Endodermal cell (in vitro differentiated cells): ENCODE measurements at regions not wholly inside any gene's neighbourhood (a gene's known extent, or its start where the extent isn't known, plus 50 kb on each side); places are given as distances from the start of the nearest gene placed in this dataset.

Experiments used
- DNase-seq: peaks from one replicate; pipeline ENCODE4 v3.0.0-alpha.2; 2017
- H3K27ac ChIP-seq: 2 replicates; pipeline ENCODE4 v1.5.1; 2013; ENCODE audit warnings: mild to moderate bottlenecking, low read depth, low read length, moderate library complexity
- H3K27me3 ChIP-seq: 2 replicates; pipeline ENCODE4 v1.6.1; 2013; ENCODE audit warnings: mild to moderate bottlenecking, low read length, moderate library complexity; ENCODE audit not compliant: insufficient read depth, control insufficient read depth, poor library complexity, severe bottlenecking
- H3K36me3 ChIP-seq: 2 replicates; pipeline ENCODE4 v1.7.0; 2013; ENCODE audit warnings: mild to moderate bottlenecking, low read length, moderate library complexity; ENCODE audit not compliant: control insufficient read depth, insufficient read depth
- H3K4me1 ChIP-seq: one replicate; pipeline ENCODE4 v1.7.0; 2013; ENCODE audit warnings: low read length; ENCODE audit not compliant: control insufficient read depth, insufficient read depth
- H3K4me3 ChIP-seq: 2 replicates; pipeline ENCODE4 v1.5.1; 2013; ENCODE audit warnings: mild to moderate bottlenecking, low read length, moderate library complexity
- H3K9ac ChIP-seq: 2 replicates; pipeline ENCODE4 v1.6.1; 2013; ENCODE audit warnings: mild to moderate bottlenecking, low read length, moderate library complexity; ENCODE audit not compliant: poor library complexity, severe bottlenecking; ENCODE audit errors: extremely low read depth
- H3K9me3 ChIP-seq: 2 replicates; pipeline ENCODE4 v1.6.1; 2013; ENCODE audit warnings: mild to moderate bottlenecking, low read length, moderate library complexity; ENCODE audit not compliant: control insufficient read depth
- H3K27ac Mint-ChIP-seq: 2 replicates; pipeline ENCODE4 v1.8.0; 2020; ENCODE audit warnings: mixed read lengths
- H3K27me3 Mint-ChIP-seq: 2 replicates; pipeline ENCODE4 v1.8.0; 2021; ENCODE audit warnings: mild to moderate bottlenecking, mixed read lengths; ENCODE audit not compliant: insufficient read depth
- H3K36me3 Mint-ChIP-seq: 2 replicates; pipeline ENCODE4 v1.8.0; 2020; ENCODE audit warnings: low read depth, mixed read lengths
- H3K4me1 Mint-ChIP-seq: 2 replicates; pipeline ENCODE4 v1.8.0; 2020; ENCODE audit warnings: mixed read lengths
- H3K4me3 Mint-ChIP-seq: 2 replicates; pipeline ENCODE4 v1.8.0; 2020; ENCODE audit warnings: mild to moderate bottlenecking, moderate library complexity, mixed read lengths
- H3K9me3 Mint-ChIP-seq: 2 replicates; pipeline ENCODE4 v1.8.0; 2020; ENCODE audit warnings: mild to moderate bottlenecking, mixed read lengths
- WGBS, 2 experiments: methylation state at CpG; one replicate each; pipeline versions ENCODE4 v1.1.5 to v1.1.7; 2013; ENCODE audit warnings: missing lambda C conversion rate in 2 of 2, mixed read lengths in 1 of 2; ENCODE audit not compliant: insufficient coverage in 1 of 2, insufficient read length in 1 of 2; 5-methylcytosine and 5-hydroxymethylcytosine counted together
- TF ChIP-seq, protein P1 (sequence below): fragments of 200-600 bp; sonication (generic); conservative IDR thresholded peaks from 2 replicates; pipeline ENCODE4 v1.5.0; 2021; ENCODE audit warnings: antibody characterized with exemption, mild to moderate bottlenecking

- Histone ChIP-seq H3K27ac (no peak overlapping the region), H3K27me3 (no peaks in the 10 kb centered on the region), H3K4me1 (peaks cover 11% of the 10 kb centered on the region), H3K36me3 (no peaks in the 10 kb centered on the region), H3K9me3 (no peaks in the 10 kb centered on the region), H3K4me3 (no peak overlapping the region), H3K9ac (no peak overlapping the region)
- H3K4me1 Mint-ChIP-seq, result peaks cover 28% of the 10 kb centered on the region
- TF ChIP-seq, protein P1, sequence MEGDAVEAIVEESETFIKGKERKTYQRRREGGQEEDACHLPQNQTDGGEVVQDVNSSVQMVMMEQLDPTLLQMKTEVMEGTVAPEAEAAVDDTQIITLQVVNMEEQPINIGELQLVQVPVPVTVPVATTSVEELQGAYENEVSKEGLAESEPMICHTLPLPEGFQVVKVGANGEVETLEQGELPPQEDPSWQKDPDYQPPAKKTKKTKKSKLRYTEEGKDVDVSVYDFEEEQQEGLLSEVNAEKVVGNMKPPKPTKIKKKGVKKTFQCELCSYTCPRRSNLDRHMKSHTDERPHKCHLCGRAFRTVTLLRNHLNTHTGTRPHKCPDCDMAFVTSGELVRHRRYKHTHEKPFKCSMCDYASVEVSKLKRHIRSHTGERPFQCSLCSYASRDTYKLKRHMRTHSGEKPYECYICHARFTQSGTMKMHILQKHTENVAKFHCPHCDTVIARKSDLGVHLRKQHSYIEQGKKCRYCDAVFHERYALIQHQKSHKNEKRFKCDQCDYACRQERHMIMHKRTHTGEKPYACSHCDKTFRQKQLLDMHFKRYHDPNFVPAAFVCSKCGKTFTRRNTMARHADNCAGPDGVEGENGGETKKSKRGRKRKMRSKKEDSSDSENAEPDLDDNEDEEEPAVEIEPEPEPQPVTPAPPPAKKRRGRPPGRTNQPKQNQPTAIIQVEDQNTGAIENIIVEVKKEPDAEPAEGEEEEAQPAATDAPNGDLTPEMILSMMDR, result no peak
- no peaks in the 10 kb centered on the region for H3K27me3 Mint-ChIP-seq
- no peaks in the 10 kb centered on the region for H3K36me3 Mint-ChIP-seq
- H3K27ac Mint-ChIP-seq, result no peak overlapping the region
- no peak for DNase-seq
- 88 to 94% methylated on average over 2 to 5 of the region's 5 CpGs for WGBS, 2 experiments
- no peak overlapping the region for H3K4me3 Mint-ChIP-seq
- no peaks in the 10 kb centered on the region for H3K9me3 Mint-ChIP-seq
Observed at GRCh38 chr18:61735564-61736102, 157.2 kb downstream of the RNF152 start.

GRCh38 chr18:61734396-61734795 lies 158.4 kb downstream of the RNF152 start:
- no peak for DNase-seq
- Mint-ChIP-seq H3K27ac (no peak overlapping the region), H3K4me1 (peaks cover 27% of the 10 kb centered on the region), H3K27me3 (no peaks in the 10 kb centered on the region), H3K9me3 (no peaks in the 10 kb centered on the region), H3K36me3 (no peaks in the 10 kb centered on the region), H3K4me3 (no peak overlapping the region)
- no peak overlapping the region for H3K27ac ChIP-seq
- H3K4me1 ChIP-seq, result peaks cover 4% of the 10 kb centered on the region
- no peaks in the 10 kb centered on the region for H3K9me3 ChIP-seq
- no peak overlapping the region for H3K4me3 ChIP-seq
- H3K9ac ChIP-seq, result no peak overlapping the region
- H3K27me3 ChIP-seq, result no peaks in the 10 kb centered on the region
- 85 to 93% methylated on average over 2 to 3 of the region's 3 CpGs for WGBS, 2 experiments
- H3K36me3 ChIP-seq, result no peaks in the 10 kb centered on the region
- TF ChIP-seq, protein P1, result no peak

DNA sequence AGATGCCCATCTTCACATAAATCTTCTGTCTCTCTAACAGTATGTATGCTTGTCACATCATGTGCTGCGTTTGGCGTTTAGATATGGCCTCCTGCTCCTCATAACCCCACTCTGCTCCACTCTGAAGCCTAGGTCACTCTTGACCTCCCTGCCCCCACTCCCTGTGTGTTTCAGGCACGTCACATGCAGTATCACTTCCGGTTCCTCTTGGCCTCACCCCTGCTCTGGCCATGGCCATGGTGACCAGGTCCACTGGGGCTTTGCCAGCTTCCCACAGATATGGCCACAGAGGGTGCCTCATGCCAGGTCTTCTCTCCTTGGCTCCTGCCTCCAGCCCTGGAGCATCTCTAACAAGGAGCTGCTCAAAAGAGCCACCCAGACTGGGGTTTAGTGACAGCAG lies 160.0 kb downstream of the RNF152 start:
- Mint-ChIP-seq H3K4me1 (peaks cover 27% of the 10 kb centered on the region), H3K27ac (no peak overlapping the region), H3K4me3 (no peak overlapping the region), H3K36me3 (no peaks in the 10 kb centered on the region), H3K27me3 (no peaks in the 10 kb centered on the region), H3K9me3 (no peaks in the 10 kb centered on the region)
- Histone ChIP-seq H3K27ac (no peak overlapping the region), H3K4me3 (no peak overlapping the region), H3K9ac (no peak overlapping the region), H3K27me3 (no peaks in the 10 kb centered on the region), H3K36me3 (no peaks in the 10 kb centered on the region), H3K9me3 (no peaks in the 10 kb centered on the region), H3K4me1 (peaks cover 4% of the 10 kb centered on the region)
- WGBS, 2 experiments, result 92 to 100% methylated on average over 4 of the region's 4 CpGs
- TF ChIP-seq, protein P1, result no peak
- DNase-seq, result no peak
